Right lobe of liver (tissue), 6 donors: ENCODE measurements at regions not wholly inside any gene's neighbourhood (a gene's known extent, or its start where the extent isn't known, plus 50 kb on each side); places are given as distances from the start of the nearest gene placed in this dataset.

Experiments
- ATAC-seq, 4 donors: fragments of 200-7000 bp; cut with Tn5 transposase; one replicate each; pipeline ENCODE4 v1.9.1; 2020; ENCODE audit warnings: mild to moderate bottlenecking in 4 of 4, moderate library complexity in 4 of 4
- DNase-seq, 3 donors: peaks; one replicate each; pipeline ENCODE4 v3.0.0-alpha.2; 2020
- H3K27ac ChIP-seq, 3 donors: fragments of 200-600 bp; one replicate each; pipeline ENCODE4 v1.8.0; 2022
- H3K27me3 ChIP-seq, 2 donors: fragments of 200-600 bp; one replicate each; pipeline ENCODE4 v1.8.0; 2022
- H3K36me3 ChIP-seq, 4 donors: fragments of 200-600 bp; sonication (generic) in 1 of 4; one replicate each; pipeline versions ENCODE4 v1.5.1 to v1.8.0; 2017 to 2022; ENCODE audit warnings: control low read depth in 1 of 4
- H3K4me1 ChIP-seq, 4 donors: fragments of 200-600 bp; sonication (generic) in 1 of 4; one replicate each; pipeline versions ENCODE4 v1.5.1 to v1.8.0; 2017 to 2022; ENCODE audit warnings: control low read depth in 1 of 4
- H3K4me3 ChIP-seq, 3 donors: fragments of 200-600 bp; one replicate each; pipeline ENCODE4 v1.8.0; 2022
- H3K9me3 ChIP-seq, 4 donors: fragments of 200-600 bp; sonication (generic) in 1 of 4; one replicate each; pipeline versions ENCODE4 v1.5.1 to v1.8.0; 2017 to 2022; ENCODE audit warnings: control low read depth in 1 of 4
- CTCF ChIP-seq, 4 donors: fragments of 200-600 bp in 3 of 4; fragments of 450-650 bp in 1 of 4; IDR thresholded peaks; one replicate each; pipeline versions ENCODE4 v1.5.1 to v1.8.0; 2016 to 2022; ENCODE audit warnings: antibody characterized with exemption in 4 of 4, mild to moderate bottlenecking in 2 of 4
- POLR2A ChIP-seq: fragments of 450-650 bp; IDR thresholded peaks from one replicate; pipeline ENCODE4 v1.6.1; 2017; ENCODE audit warnings: antibody characterized with exemption, mild to moderate bottlenecking
- WGBS: methylation state at CpG from one replicate; pipeline ENCODE4 v1.1.6; 2018; ENCODE audit warnings: low coverage, low lambda C conversion rate; ENCODE audit not compliant: insufficient coverage; ENCODE audit errors: missing lambda C conversion rate; 5-methylcytosine and 5-hydroxymethylcytosine counted together
- intact Hi-C, 2 donors: fragments of 100-400 bp; cut with DNase I; formaldehyde crosslinking; loops; one replicate each; pipeline versions ENCODE4 v1.11.2 to v1.14.1; 2022
- donor health status: DM: no; HTN: yes; CAD: no.
- donor health status: DM: no; HTN: no; CAD: no.
- donor health status: DM: no; HTN: no; CAD: no.
- donor health status: DM: no; HTN: yes; CAD: no.
- donor health status: DM: no; HTN: yes; CAD: no.

GRCh38 chr17:51461578-51462004, 201.2 kb downstream of the UTP18 start:
- Histone ChIP-seq H3K27ac (no peak overlapping the region), H3K4me3 (no peak overlapping the region), H3K9me3 (no peaks in the 10 kb centered on the region), H3K27me3 (no peaks in the 10 kb centered on the region), H3K36me3 (no peaks in the 10 kb centered on the region), H3K4me1 (no peaks in the 10 kb centered on the region)
- peak; percentile 93 to 97 (median 95) for ATAC-seq
- TF ChIP-seq CTCF (IDR thresholded peaks at IDR 0.05) (peak; percentile 53 to 85 (median 80)), POLR2A (no peak)
- intact Hi-C loops, result no loop called here
- WGBS, result 50% methylated on average over 1 of the region's 11 CpGs
- DNase-seq, result peak; percentile 61 to 71 (median 63)

- 75% methylated on average over 6 of the region's 8 CpGs for WGBS
- no peak overlapping the region for H3K27ac ChIP-seq
- no peaks in the 10 kb centered on the region for H3K9me3 ChIP-seq
- H3K4me3 ChIP-seq, result no peak overlapping the region
- H3K27me3 ChIP-seq, result no peaks in the 10 kb centered on the region
- intact Hi-C loops, result no loop called here
- DNase-seq, result no peak
- H3K4me1 ChIP-seq, result no peaks in the 10 kb centered on the region
- H3K36me3 ChIP-seq, result no peaks in the 10 kb centered on the region
- no peak for TF ChIP-seq CTCF (IDR thresholded peaks at IDR 0.05)
- TF ChIP-seq POLR2A, result no peak
- ATAC-seq, result no peak
Measured at GRCh38 chr17:51463353-51463752, 203.0 kb downstream of the UTP18 start.

GRCh38 chr17:51467336-51467735, 207.0 kb downstream of the UTP18 start:
- H3K4me1 ChIP-seq, result no peaks in the 10 kb centered on the region
- no peaks in the 10 kb centered on the region for H3K9me3 ChIP-seq
- 58% methylated on average over 1 of the region's 1 CpG for WGBS
- TF ChIP-seq CTCF (IDR thresholded peaks at IDR 0.05) (no peak), POLR2A (no peak)
- no peak for DNase-seq
- no peaks in the 10 kb centered on the region for H3K27me3 ChIP-seq
- intact Hi-C loops, result no loop called here
- no peak for ATAC-seq
- no peak overlapping the region for H3K27ac ChIP-seq
- H3K4me3 ChIP-seq, result no peak overlapping the region
- H3K36me3 ChIP-seq, result no peaks in the 10 kb centered on the region

- intact Hi-C loops, result no loop called here
- H3K27ac ChIP-seq, result no peak overlapping the region
- no peak for ATAC-seq
- H3K4me3 ChIP-seq, result no peak overlapping the region
- no peak for DNase-seq
- TF ChIP-seq CTCF (IDR thresholded peaks at IDR 0.05) (no peak), POLR2A (no peak)
- no peaks in the 10 kb centered on the region for H3K27me3 ChIP-seq
- whole genome bisulfite sequencing, result 42% methylated on average over 2 of the region's 2 CpGs
- no peaks in the 10 kb centered on the region for H3K4me1 ChIP-seq
- H3K36me3 ChIP-seq, result no peaks in the 10 kb centered on the region
- H3K9me3 ChIP-seq, result no peaks in the 10 kb centered on the region
Measured at GRCh38 chr17:51472670-51473205, 212.4 kb downstream of the UTP18 start.

- Histone ChIP-seq H3K4me1 (no peaks in the 10 kb centered on the region), H3K4me3 (no peak overlapping the region), H3K9me3 (no peaks in the 10 kb centered on the region), H3K36me3 (no peaks in the 10 kb centered on the region), H3K27me3 (no peaks in the 10 kb centered on the region), H3K27ac (no peak overlapping the region)
- no peak for ATAC-seq
- no peak for DNase-seq
- intact Hi-C loops, result no loop called here
- 35% methylated on average over 4 of the region's 4 CpGs for WGBS
- TF ChIP-seq CTCF (IDR thresholded peaks at IDR 0.05), result no peak
- TF ChIP-seq POLR2A, result no peak
Measured at GRCh38 chr17:51474764-51475163, 214.4 kb downstream of the UTP18 start.
